Right atrium auricular region (tissue), 2 donors: ENCODE measurements at regions not wholly inside any gene's neighbourhood (a gene's known extent, or its start where the extent isn't known, plus 50 kb on each side); places are given as distances from the start of the nearest gene placed in this dataset.

Source experiments
- DNase-seq: peaks from one replicate; pipeline ENCODE4 v3.0.0-alpha.2; 2019; ENCODE audit warnings: low spot score
- H3K27ac ChIP-seq, 2 donors: fragments of 200-600 bp; sonication (generic); 1 replicate in 1 of 2; 2 replicates in 1 of 2; pipeline ENCODE4 v1.5.1; 2016 to 2019
- H3K27me3 ChIP-seq, 2 donors: fragments of 200-600 bp; sonication (generic); one replicate each; pipeline versions ENCODE4 v1.5.1 to v1.6.0; 2017 to 2019
- H3K36me3 ChIP-seq: fragments of 200-600 bp; sonication (generic); one replicate; pipeline ENCODE4 v1.5.1; 2016
- H3K4me1 ChIP-seq, 2 donors: fragments of 200-600 bp; sonication (generic); one replicate each; pipeline versions ENCODE4 v1.5.1 to v1.6.0; 2017 to 2019
- H3K4me3 ChIP-seq, 2 donors: fragments of 200-600 bp; sonication (generic); 1 replicate in 1 of 2; 2 replicates in 1 of 2; pipeline ENCODE4 v1.5.1; 2017 to 2019; ENCODE audit warnings: mild to moderate bottlenecking in 1 of 2, moderate library complexity in 1 of 2
- H3K9me3 ChIP-seq, 2 donors: fragments of 200-600 bp; sonication (generic); one replicate each; pipeline ENCODE4 v1.5.1; 2019
- TF ChIP-seq, protein P1 (sequence below), 2 donors: fragments of 200-600 bp; sonication (generic); IDR thresholded peaks; one replicate each; pipeline ENCODE4 v1.5.1; 2019; ENCODE audit warnings: antibody characterized with exemption in 2 of 2

DNA sequence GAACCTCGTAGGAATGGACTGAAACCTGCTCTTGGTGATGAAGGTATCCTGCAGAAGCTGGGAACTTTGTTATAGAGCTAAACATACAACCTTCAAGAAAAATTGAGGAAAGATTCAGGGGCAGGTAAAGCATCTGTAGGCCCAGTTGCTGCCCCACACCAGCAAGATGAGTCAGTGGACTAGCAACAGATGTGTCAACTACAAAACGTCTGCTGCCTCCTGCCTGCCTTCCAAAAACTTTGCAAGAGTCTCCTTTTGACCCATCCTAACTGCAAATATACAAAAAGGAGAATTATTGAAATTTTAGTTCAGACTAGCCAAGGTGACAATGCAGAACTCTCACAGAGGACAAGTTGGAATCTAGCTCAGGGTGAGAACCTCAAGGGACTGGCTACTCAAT lies 60.9 kb upstream of the TMTC1 start:
- no peaks in the 10 kb centered on the region for H3K4me1 ChIP-seq
- H3K36me3 ChIP-seq = no peaks in the 10 kb centered on the region
- DNase-seq = no peak
- peaks cover 0 to 12% of the 10 kb centered on the region in 2 donors for H3K9me3 ChIP-seq
- no peak overlapping the region for H3K27ac ChIP-seq
- H3K27me3 ChIP-seq = no peaks in the 10 kb centered on the region
- TF ChIP-seq, protein P1, sequence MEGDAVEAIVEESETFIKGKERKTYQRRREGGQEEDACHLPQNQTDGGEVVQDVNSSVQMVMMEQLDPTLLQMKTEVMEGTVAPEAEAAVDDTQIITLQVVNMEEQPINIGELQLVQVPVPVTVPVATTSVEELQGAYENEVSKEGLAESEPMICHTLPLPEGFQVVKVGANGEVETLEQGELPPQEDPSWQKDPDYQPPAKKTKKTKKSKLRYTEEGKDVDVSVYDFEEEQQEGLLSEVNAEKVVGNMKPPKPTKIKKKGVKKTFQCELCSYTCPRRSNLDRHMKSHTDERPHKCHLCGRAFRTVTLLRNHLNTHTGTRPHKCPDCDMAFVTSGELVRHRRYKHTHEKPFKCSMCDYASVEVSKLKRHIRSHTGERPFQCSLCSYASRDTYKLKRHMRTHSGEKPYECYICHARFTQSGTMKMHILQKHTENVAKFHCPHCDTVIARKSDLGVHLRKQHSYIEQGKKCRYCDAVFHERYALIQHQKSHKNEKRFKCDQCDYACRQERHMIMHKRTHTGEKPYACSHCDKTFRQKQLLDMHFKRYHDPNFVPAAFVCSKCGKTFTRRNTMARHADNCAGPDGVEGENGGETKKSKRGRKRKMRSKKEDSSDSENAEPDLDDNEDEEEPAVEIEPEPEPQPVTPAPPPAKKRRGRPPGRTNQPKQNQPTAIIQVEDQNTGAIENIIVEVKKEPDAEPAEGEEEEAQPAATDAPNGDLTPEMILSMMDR (IDR thresholded peaks at IDR 0.05) = no peak
- no peak overlapping the region for H3K4me3 ChIP-seq

DNA sequence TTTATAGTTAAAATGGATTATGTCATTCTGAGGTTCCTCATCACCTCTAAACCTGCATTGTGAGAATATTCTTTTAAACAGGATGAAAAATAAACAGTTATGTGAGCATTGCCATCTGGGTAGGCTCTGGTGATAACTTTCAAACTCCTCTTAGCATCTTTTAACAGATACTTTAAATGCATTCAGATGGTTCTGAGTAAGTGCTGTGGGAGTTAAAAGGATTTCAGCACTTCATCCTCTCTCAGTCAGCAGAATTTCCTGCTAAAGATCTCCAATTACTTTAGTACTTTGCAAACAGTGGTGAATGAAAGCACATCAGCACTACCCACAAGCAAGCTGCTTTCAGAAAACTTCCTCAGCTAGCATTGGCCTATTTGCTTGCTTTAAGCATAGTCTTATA lies 59.3 kb upstream of the TMTC1 start:
- H3K27me3 ChIP-seq = no peaks in the 10 kb centered on the region
- TF ChIP-seq, protein P1 (IDR thresholded peaks at IDR 0.05) = no peak
- H3K27ac ChIP-seq = no peak overlapping the region
- DNase-seq = no peak
- H3K4me1 ChIP-seq = no peaks in the 10 kb centered on the region
- H3K9me3 ChIP-seq = peaks cover 0 to 20% of the 10 kb centered on the region in 2 donors
- no peak overlapping the region for H3K4me3 ChIP-seq
- H3K36me3 ChIP-seq = no peaks in the 10 kb centered on the region

DNA sequence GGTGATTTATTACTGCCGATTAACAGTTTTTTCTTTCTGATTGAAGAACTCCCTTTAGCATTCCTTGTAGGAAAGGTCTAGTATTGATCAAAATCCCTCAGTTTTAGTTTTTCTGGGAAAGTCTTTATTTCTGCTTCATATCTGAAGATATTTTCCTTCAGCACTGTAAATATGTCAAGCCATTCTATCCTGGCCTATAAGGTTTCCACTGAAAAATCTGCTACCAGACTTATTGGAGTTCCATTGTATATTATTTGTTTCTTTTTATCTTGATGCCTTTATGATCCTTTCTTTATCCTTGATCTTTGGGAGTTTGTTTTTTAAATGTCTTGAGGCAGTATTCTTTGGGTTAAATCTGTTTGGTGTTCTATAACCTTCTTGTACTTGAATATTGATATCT lies 55.0 kb upstream of the TMTC1 start:
- H3K36me3 ChIP-seq = no peaks in the 10 kb centered on the region
- H3K9me3 ChIP-seq = peaks cover 0 to 19% of the 10 kb centered on the region in 2 donors
- TF ChIP-seq, protein P1 (IDR thresholded peaks at IDR 0.05) = no peak
- H3K4me3 ChIP-seq = no peak overlapping the region
- DNase-seq = no peak
- no peak overlapping the region for H3K27ac ChIP-seq
- no peaks in the 10 kb centered on the region for H3K4me1 ChIP-seq
- H3K27me3 ChIP-seq = no peaks in the 10 kb centered on the region
